H1 (cell line): ENCODE measurements at regions not wholly inside any gene's neighbourhood (a gene's known extent, or its start where the extent isn't known, plus 50 kb on each side); places are given as distances from the start of the nearest gene placed in this dataset.

Experiments used
- CHD1 ChIP-seq: IDR thresholded peaks from 2 replicates; pipeline ENCODE4 v1.6.1; 2012; ENCODE audit warnings: low read depth, low read length, improper control_type of control experiment
- CREB1 ChIP-seq: IDR thresholded peaks from 2 replicates; pipeline ENCODE4 v1.6.1; 2012; ENCODE audit warnings: inconsistent platforms
- EP300 ChIP-seq, 2 experiments: IDR thresholded peaks; 1 replicate in 1 of 2; 2 replicates in 1 of 2; pipeline ENCODE4 v1.6.1; 2011 to 2012; ENCODE audit warnings: low read depth in 2 of 2, low read length in 2 of 2, mild to moderate bottlenecking in 2 of 2, borderline replicate concordance in 1 of 2, inconsistent platforms in 1 of 2, moderate library complexity in 1 of 2
- SIRT6 ChIP-seq: IDR thresholded peaks from one replicate; pipeline ENCODE4 v1.7.1; 2012; ENCODE audit warnings: low read length, inconsistent platforms

- TF ChIP-seq CREB1 (no peak), SIRT6 (no peak), CHD1 (no peak), EP300 (IDR thresholded peaks at IDR 0.05; ENCODE audit: borderline replicate concordance in 1 of 2, low read depth in 2 of 2, low read length in 2 of 2) (no peak)
Observed at GRCh38 chr20:55139173-55139765, 663.9 kb downstream of the DOK5 start (continued).
